ENCODE measurements at regions not wholly inside any gene's neighbourhood (a gene's known extent, or its start where the extent isn't known, plus 50 kb on each side); places are given as distances from the start of the nearest gene placed in this dataset.
"Not testable (repeated sequence)": the region's sequence is repeated elsewhere in the genome, so short reads cannot be mapped to it uniquely, and the experiment has no call there.

GRCh38 chr9:26240020-26240419 lies 561.8 kb upstream of the TUSC1 start:
- no peak for DNase-seq (ENCODE audit: low spot score)

- DNase-seq (ENCODE audit: low spot score) = no peak
Observed at GRCh38 chr9:26237256-26237655, 559.0 kb upstream of the TUSC1 start.

- DNase-seq (ENCODE audit: low spot score) = no peak
Observed at GRCh38 chr9:26234865-26235264, 556.6 kb upstream of the TUSC1 start.

- no peak for DNase-seq (ENCODE audit: low spot score)
Observed at GRCh38 chr9:26231391-26231790, 553.1 kb upstream of the TUSC1 start.

- no peak for DNase-seq (ENCODE audit: low spot score)
Observed at GRCh38 chr9:26229324-26230054, 551.2 kb upstream of the TUSC1 start.

- no peak for DNase-seq (ENCODE audit: low spot score)
Observed at GRCh38 chr9:26228273-26228672, 550.0 kb upstream of the TUSC1 start.

GRCh38 chr9:26221290-26221689 lies 543.0 kb upstream of the TUSC1 start:
- no peak for DNase-seq (ENCODE audit: low spot score)

- DNase-seq (ENCODE audit: low spot score) = no peak
Observed at GRCh38 chr9:26220367-26220766, 542.1 kb upstream of the TUSC1 start.

- no peak for DNase-seq (ENCODE audit: low spot score)
Observed at GRCh38 chr9:26219961-26220360, 541.7 kb upstream of the TUSC1 start.

GRCh38 chr9:26216702-26217101 lies 538.5 kb upstream of the TUSC1 start:
- no peak for DNase-seq (ENCODE audit: low spot score)

GRCh38 chr9:26214713-26215444 lies 536.6 kb upstream of the TUSC1 start:
- not testable (repeated sequence) for DNase-seq (ENCODE audit: low spot score)

GRCh38 chr9:26210338-26210851 lies 532.2 kb upstream of the TUSC1 start:
- no peak for DNase-seq (ENCODE audit: low spot score)

GRCh38 chr9:26205261-26205660 lies 527.0 kb upstream of the TUSC1 start:
- DNase-seq (ENCODE audit: low spot score) = no peak

- no peak for DNase-seq (ENCODE audit: low spot score)
Observed at GRCh38 chr9:26193237-26193636, 515.0 kb upstream of the TUSC1 start.

GRCh38 chr9:26191711-26192110 lies 513.5 kb upstream of the TUSC1 start:
- DNase-seq (ENCODE audit: low spot score) = no peak

GRCh38 chr9:26181836-26182235 lies 503.6 kb upstream of the TUSC1 start:
- DNase-seq (ENCODE audit: low spot score) = no peak

GRCh38 chr9:26176628-26177027 lies 498.4 kb upstream of the TUSC1 start:
- DNase-seq (ENCODE audit: low spot score) = no peak

- DNase-seq (ENCODE audit: low spot score) = no peak
Observed at GRCh38 chr9:26175264-26175663, 497.0 kb upstream of the TUSC1 start.

GRCh38 chr9:26172301-26172700 lies 494.1 kb upstream of the TUSC1 start:
- no peak for DNase-seq (ENCODE audit: low spot score)

- no peak for DNase-seq (ENCODE audit: low spot score)
Observed at GRCh38 chr9:26171691-26172090, 493.4 kb upstream of the TUSC1 start.

- no peak for DNase-seq (ENCODE audit: low spot score)
Observed at GRCh38 chr9:26170190-26170589, 491.9 kb upstream of the TUSC1 start.

- no peak for DNase-seq (ENCODE audit: low spot score)
Observed at GRCh38 chr9:26169708-26170107, 491.5 kb upstream of the TUSC1 start.

- DNase-seq (ENCODE audit: low spot score) = no peak
Observed at GRCh38 chr9:26166537-26166936, 488.3 kb upstream of the TUSC1 start.
